Superior temporal gyrus (tissue), 1 donor: ENCODE measurements at regions not wholly inside any gene's neighbourhood (a gene's known extent, or its start where the extent isn't known, plus 50 kb on each side); places are given as distances from the start of the nearest gene placed in this dataset.

ENCODE experiments used
- DNase-seq: peaks from one replicate; pipeline ENCODE4 v3.0.0-alpha.2; 2016; ENCODE audit errors: extremely low spot score

- no peak for DNase-seq
Measured at GRCh38 chr6:92052513-92052912, 1366.8 kb downstream of the EPHA7 start.

- DNase-seq, result no peak
Measured at GRCh38 chr6:92050216-92050615, 1369.1 kb downstream of the EPHA7 start.

- DNase-seq, result no peak
Measured at GRCh38 chr6:92047860-92048259, 1371.5 kb downstream of the EPHA7 start.

GRCh38 chr6:92047152-92047850, 1372.1 kb downstream of the EPHA7 start:
- DNase-seq, result no peak

- no peak for DNase-seq
Measured at GRCh38 chr6:92044312-92044711, 1375.0 kb downstream of the EPHA7 start.

GRCh38 chr6:92043777-92044176, 1375.6 kb downstream of the EPHA7 start:
- DNase-seq, result no peak

GRCh38 chr6:92026878-92027277, 1392.5 kb downstream of the EPHA7 start:
- no peak for DNase-seq

GRCh38 chr6:92024881-92025280, 1394.5 kb downstream of the EPHA7 start:
- peak; percentile 45 for DNase-seq

GRCh38 chr6:92024110-92024509, 1395.2 kb downstream of the EPHA7 start:
- DNase-seq, result no peak

- no peak for DNase-seq
Measured at GRCh38 chr6:92023410-92023966, 1395.9 kb downstream of the EPHA7 start.

- no peak for DNase-seq
Measured at GRCh38 chr6:92011681-92012245, 1407.6 kb downstream of the EPHA7 start.

- no peak for DNase-seq
Measured at GRCh38 chr6:92008757-92009502, 1410.4 kb downstream of the EPHA7 start.

GRCh38 chr6:92000112-92000511, 1413.2 kb upstream of the MAP3K7 start:
- no peak for DNase-seq

- DNase-seq, result no peak
Measured at GRCh38 chr6:91994787-91995186, 1407.9 kb upstream of the MAP3K7 start.

- DNase-seq, result no peak
Measured at GRCh38 chr6:91982559-91982958, 1395.7 kb upstream of the MAP3K7 start.

GRCh38 chr6:91976797-91977196, 1389.9 kb upstream of the MAP3K7 start:
- DNase-seq, result no peak

GRCh38 chr6:91970700-91971099, 1383.8 kb upstream of the MAP3K7 start:
- DNase-seq, result no peak

GRCh38 chr6:91965872-91966271, 1379.0 kb upstream of the MAP3K7 start:
- no peak for DNase-seq

GRCh38 chr6:91961671-91962070, 1374.8 kb upstream of the MAP3K7 start:
- no peak for DNase-seq

GRCh38 chr6:91961236-91961635, 1374.4 kb upstream of the MAP3K7 start:
- no peak for DNase-seq

- DNase-seq, result no peak
Measured at GRCh38 chr6:91941838-91942237, 1355.0 kb upstream of the MAP3K7 start.

- DNase-seq, result no peak
Measured at GRCh38 chr6:91940801-91941200, 1353.9 kb upstream of the MAP3K7 start.

GRCh38 chr6:91926827-91927226, 1340.0 kb upstream of the MAP3K7 start:
- no peak for DNase-seq
